AG04450 (cell line): ENCODE measurements at regions not wholly inside any gene's neighbourhood (a gene's known extent, or its start where the extent isn't known, plus 50 kb on each side); places are given as distances from the start of the nearest gene placed in this dataset.

Experiments
- CTCF ChIA-PET: fragments of 300-600, 350-600 bp; formaldehyde crosslinking; extraction: SDS; loops from one replicate; lab custom pipeline; 2022; ENCODE audit warnings: antibody characterized with exemption, inconsistent platforms; lab: Charles Lee
- POLR2A ChIA-PET: fragments of 350-600 bp; formaldehyde crosslinking; extraction: SDS; loops from one replicate; lab custom pipeline; 2021; ENCODE audit warnings: antibody characterized with exemption, inconsistent platforms; lab: Yijun Ruan, JAX
- DNase-seq: peaks from one replicate; pipeline ENCODE4 v3.0.0-alpha.2; 2011; ENCODE audit warnings: low read depth, low spot score
- H3K27ac ChIP-seq: one replicate; pipeline ENCODE4 v1.5.1; 2012; ENCODE audit warnings: low read depth, low read length, control low read depth
- H3K27me3 ChIP-seq: one replicate; pipeline ENCODE4 v1.6.0; 2012; ENCODE audit warnings: low read length; ENCODE audit not compliant: control insufficient read depth, insufficient read depth
- H3K4me3 ChIP-seq: 2 replicates; pipeline ENCODE4 v1.5.1; 2011; ENCODE audit warnings: mild to moderate bottlenecking, low read depth, low read length, control low read depth
- H3K9me3 ChIP-seq: 2 replicates; pipeline ENCODE4 v1.5.1; 2012; ENCODE audit warnings: low read length; ENCODE audit not compliant: control insufficient read depth, insufficient read depth
- CTCF ChIP-seq: IDR thresholded peaks from 2 replicates; pipeline ENCODE4 v1.5.1; 2011; ENCODE audit warnings: low read depth, low read length, control low read depth, inconsistent platforms

- ChIA-PET POLR2A (no interaction called here), CTCF (interaction anchor here (0.5 to 2.5 kb wide), 2 partner anchors 74 to 182 kb away, joined by 4 to 9 read pairs; no protein-coding TSS in a partner anchor)
- Histone ChIP-seq H3K4me3 (no peak overlapping the region), H3K27me3 (no peaks in the 10 kb centered on the region), H3K27ac (no peak overlapping the region), H3K9me3 (peaks cover 34% of the 10 kb centered on the region)
- no peak for TF ChIP-seq CTCF
- DNase-seq: no peak
Observed at GRCh38 chr3:196147116-196147515, 64.1 kb downstream of the ZDHHC19 start.

GRCh38 chr3:196145468-196146262 is 63.8 kb upstream of the TFRC start:
- POLR2A ChIA-PET: no interaction called here
- CTCF ChIA-PET: interaction anchor here (2.5 kb wide), 1 partner anchor 72 kb away, joined by 9 read pairs; no protein-coding TSS in a partner anchor
- DNase-seq: no peak

GRCh38 chr3:196144383-196145105 is 62.7 kb upstream of the TFRC start:
- CTCF ChIA-PET: no interaction called here
- TF ChIP-seq CTCF: no peak
- no peak overlapping the region for H3K4me3 ChIP-seq
- H3K27ac ChIP-seq: peak overlapping the region; percentile 31
- H3K27me3 ChIP-seq: no peaks in the 10 kb centered on the region
- peak; percentile 42 for DNase-seq
- POLR2A ChIA-PET: no interaction called here
- H3K9me3 ChIP-seq: peaks cover 30% of the 10 kb centered on the region

More at GRCh38 chr3:196145468-196146262, 63.8 kb upstream of the TFRC start:
- Histone ChIP-seq H3K4me3 (no peak overlapping the region), H3K27ac (no peak overlapping the region), H3K27me3 (no peaks in the 10 kb centered on the region), H3K9me3 (peaks cover 34% of the 10 kb centered on the region)
- TF ChIP-seq CTCF: no peak

GRCh38 chr3:196143708-196144382 is 62.0 kb upstream of the TFRC start:
- TF ChIP-seq CTCF: no peak
- DNase-seq: no peak
- peaks cover 30% of the 10 kb centered on the region; the same call in 1 of the 2 replicates for H3K9me3 ChIP-seq
- CTCF ChIA-PET: no interaction called here
- POLR2A ChIA-PET: no interaction called here
- no peaks in the 10 kb centered on the region for H3K27me3 ChIP-seq
- no peak overlapping the region for H3K4me3 ChIP-seq
- H3K27ac ChIP-seq: no peak overlapping the region
